ENCODE measurements at regions not wholly inside any gene's neighbourhood (a gene's known extent, or its start where the extent isn't known, plus 50 kb on each side); places are given as distances from the start of the nearest gene placed in this dataset.

DNA sequence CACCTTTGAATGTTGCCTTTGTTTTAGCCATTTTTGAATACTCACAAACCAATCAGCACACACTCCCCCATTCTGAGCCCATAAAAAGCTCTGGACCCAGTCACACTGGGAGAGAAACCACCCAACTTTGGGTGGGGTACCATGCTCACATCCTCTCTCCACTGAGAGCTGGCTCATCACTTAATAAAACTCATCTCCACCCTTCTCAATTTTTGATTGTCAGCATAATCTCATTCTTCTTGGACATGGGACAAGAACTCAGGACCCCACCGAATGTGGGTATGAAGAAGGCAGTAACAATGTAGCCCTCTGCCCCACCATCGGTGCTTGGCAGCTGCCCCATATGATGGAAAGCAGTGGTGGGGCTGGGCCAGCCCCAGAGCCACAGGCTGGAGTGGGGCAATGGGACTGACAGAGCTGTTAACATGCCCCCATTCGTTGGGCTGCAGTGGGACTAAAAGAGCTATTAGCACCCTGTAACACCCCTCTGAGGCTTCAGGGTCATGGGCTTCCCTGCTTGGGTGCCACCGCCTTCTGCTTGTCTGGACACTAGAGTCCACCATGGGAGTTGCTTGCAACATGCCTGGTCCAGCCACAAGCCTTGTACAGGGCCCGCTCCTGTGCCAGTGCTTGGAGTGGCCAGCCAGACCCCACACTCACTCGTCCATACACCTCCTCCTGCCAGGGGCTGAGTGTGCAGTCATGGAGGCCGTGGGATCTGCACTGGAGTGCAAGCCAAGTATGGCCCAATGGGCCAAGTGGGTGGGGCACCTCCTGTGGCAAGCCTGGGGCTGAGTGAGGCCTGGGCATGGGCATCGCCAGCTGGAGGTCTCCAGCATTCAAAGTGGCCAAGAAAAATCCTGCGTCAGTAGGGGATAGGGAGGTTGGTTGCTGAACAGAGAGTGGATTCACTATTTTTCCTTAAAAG, 471.1 kb downstream of the TBC1D22A start:
- TF ChIP-seq, protein P1, sequence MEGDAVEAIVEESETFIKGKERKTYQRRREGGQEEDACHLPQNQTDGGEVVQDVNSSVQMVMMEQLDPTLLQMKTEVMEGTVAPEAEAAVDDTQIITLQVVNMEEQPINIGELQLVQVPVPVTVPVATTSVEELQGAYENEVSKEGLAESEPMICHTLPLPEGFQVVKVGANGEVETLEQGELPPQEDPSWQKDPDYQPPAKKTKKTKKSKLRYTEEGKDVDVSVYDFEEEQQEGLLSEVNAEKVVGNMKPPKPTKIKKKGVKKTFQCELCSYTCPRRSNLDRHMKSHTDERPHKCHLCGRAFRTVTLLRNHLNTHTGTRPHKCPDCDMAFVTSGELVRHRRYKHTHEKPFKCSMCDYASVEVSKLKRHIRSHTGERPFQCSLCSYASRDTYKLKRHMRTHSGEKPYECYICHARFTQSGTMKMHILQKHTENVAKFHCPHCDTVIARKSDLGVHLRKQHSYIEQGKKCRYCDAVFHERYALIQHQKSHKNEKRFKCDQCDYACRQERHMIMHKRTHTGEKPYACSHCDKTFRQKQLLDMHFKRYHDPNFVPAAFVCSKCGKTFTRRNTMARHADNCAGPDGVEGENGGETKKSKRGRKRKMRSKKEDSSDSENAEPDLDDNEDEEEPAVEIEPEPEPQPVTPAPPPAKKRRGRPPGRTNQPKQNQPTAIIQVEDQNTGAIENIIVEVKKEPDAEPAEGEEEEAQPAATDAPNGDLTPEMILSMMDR (IDR thresholded peaks at IDR 0.05), result no peak
- TF ChIP-seq ZFX (IDR thresholded peaks at IDR 0.05; ENCODE audit: borderline replicate concordance), result no peak
